NCI-H460 (cell line): ENCODE measurements at regions not wholly inside any gene's neighbourhood (a gene's known extent, or its start where the extent isn't known, plus 50 kb on each side); places are given as distances from the start of the nearest gene placed in this dataset.
A peak's percentile ranks its signal among the peaks of the same experiment; 100 is the strongest.

ENCODE experiments used
- DNase-seq: peaks from one replicate; pipeline ENCODE4 v3.0.0-alpha.2; 2016; ENCODE audit warnings: low read depth; ENCODE audit errors: extremely low read depth

- DNase-seq = no peak
These were observed 318.5 kb downstream of the ALG10 start for GRCh38 chr12:34340534-34341361.

- DNase-seq = no peak
These were observed 319.1 kb downstream of the ALG10 start for GRCh38 chr12:34341362-34341733.

- DNase-seq = no peak
These were observed 319.8 kb downstream of the ALG10 start for GRCh38 chr12:34342048-34342447.

GRCh38 chr12:34343345-34343744, 321.0 kb downstream of the ALG10 start:
- no peak for DNase-seq

- DNase-seq = no peak
These were observed 321.5 kb downstream of the ALG10 start for GRCh38 chr12:34343766-34344165.

GRCh38 chr12:34344851-34345522, 322.7 kb downstream of the ALG10 start:
- DNase-seq = no peak

GRCh38 chr12:34345801-34346200, 323.5 kb downstream of the ALG10 start:
- DNase-seq = no peak

GRCh38 chr12:34346372-34347034, 324.2 kb downstream of the ALG10 start:
- no peak for DNase-seq

GRCh38 chr12:34347367-34347766, 325.1 kb downstream of the ALG10 start:
- DNase-seq = peak; percentile 30

GRCh38 chr12:34348064-34348463, 325.8 kb downstream of the ALG10 start:
- DNase-seq = no peak

GRCh38 chr12:34348836-34349672, 326.8 kb downstream of the ALG10 start:
- no peak for DNase-seq

GRCh38 chr12:34349673-34349961, 327.3 kb downstream of the ALG10 start:
- no peak for DNase-seq

GRCh38 chr12:34350092-34351041, 328.1 kb downstream of the ALG10 start:
- no peak for DNase-seq

- no peak for DNase-seq
These were observed 329.8 kb downstream of the ALG10 start for GRCh38 chr12:34352098-34352497.

- DNase-seq = no peak
These were observed 332.2 kb downstream of the ALG10 start for GRCh38 chr12:34354239-34355200.

- DNase-seq = no peak
These were observed 334.1 kb downstream of the ALG10 start for GRCh38 chr12:34356233-34356987.

- DNase-seq = no peak
These were observed 335.5 kb downstream of the ALG10 start for GRCh38 chr12:34357791-34358190.

GRCh38 chr12:34358198-34358597, 335.9 kb downstream of the ALG10 start:
- no peak for DNase-seq
